ENCODE measurements at regions not wholly inside any gene's neighbourhood (a gene's known extent, or its start where the extent isn't known, plus 50 kb on each side); places are given as distances from the start of the nearest gene placed in this dataset.

GRCh38 chr3:170778240-170779217 lies 91.5 kb downstream of the RPL22L1 start (continued):
- TF ChIP-seq DDX20 (tag; IDR thresholded peaks at IDR 0.05; ENCODE audit: low read depth) (no peak; the same call in 1 of the 2 replicates), PYGO2 (tag; IDR thresholded peaks at IDR 0.05) (no peak), KAT7 (CRISPR knock-in tag; IDR thresholded peaks at IDR 0.05; ENCODE audit: borderline replicate concordance) (no peak), ZNF184 (CRISPR knock-in tag; IDR thresholded peaks at IDR 0.05) (no peak), ELK3 (CRISPR knock-in tag; IDR thresholded peaks at IDR 0.05) (no peak), SREBF1 (IDR thresholded peaks at IDR 0.05; ENCODE audit: borderline replicate concordance, low read depth, low read length) (no peak), ATF7 (IDR thresholded peaks at IDR 0.05) (peak; percentile 81), ZNF589 (CRISPR knock-in tag; IDR thresholded peaks at IDR 0.05; ENCODE audit: low read depth) (peak; percentile 75; the same call in 1 of the 2 replicates), ZNF212 (CRISPR knock-in tag; IDR thresholded peaks at IDR 0.05) (no peak), ZNF764 (CRISPR knock-in tag; IDR thresholded peaks at IDR 0.05; ENCODE audit: low read depth) (no peak), ZNF134 (CRISPR knock-in tag; conservative IDR thresholded peaks at IDR 0.05) (0 out of 2 replicates have a peak, but pooled peaks have one; percentile 24), HEY1 (CRISPR knock-in tag; IDR thresholded peaks at IDR 0.05; ENCODE audit: borderline replicate concordance) (no peak), SRSF7 (optimal IDR thresholded peaks at IDR 0.05; ENCODE audit: low read depth, low read length) (no peak), SP2 (IDR thresholded peaks at IDR 0.05; ENCODE audit: extremely low read depth, low read depth, low read length, poor library complexity, severe bottlenecking) (no peak), PHF21A (IDR thresholded peaks at IDR 0.05; ENCODE audit: borderline replicate concordance, low read depth) (no peak), TFAP4 (CRISPR knock-in tag; IDR thresholded peaks at IDR 0.05; ENCODE audit: borderline replicate concordance) (no peak), HNRNPH1 (optimal IDR thresholded peaks at IDR 0.05; ENCODE audit: low read depth, low read length) (no peak), OTX1 (CRISPR knock-in tag; IDR thresholded peaks at IDR 0.05) (no peak), HDAC2 (IDR thresholded peaks at IDR 0.05) (peak; percentile 86), ZNF143 (CRISPR knock-in tag; IDR thresholded peaks at IDR 0.05) (no peak), CTBP1 (IDR thresholded peaks at IDR 0.05; ENCODE audit: borderline replicate concordance) (peak; percentile 95), CEBPB (tag; IDR thresholded peaks at IDR 0.05) (no peak), ZFP1 (CRISPR knock-in tag; IDR thresholded peaks at IDR 0.05) (0 out of 2 replicates have a peak, but pooled peaks have one; percentile 9), E4F1 (CRISPR knock-in tag; IDR thresholded peaks at IDR 0.05; ENCODE audit: borderline replicate concordance) (no peak), MYNN (IDR thresholded peaks at IDR 0.05) (peak; percentile 60; the same call in 1 of the 2 replicates), MYNN (CRISPR knock-in tag; IDR thresholded peaks at IDR 0.05) (no peak)

All from K562 (cell line).